IMR-90 (cell line): ENCODE measurements at regions not wholly inside any gene's neighbourhood (a gene's known extent, or its start where the extent isn't known, plus 50 kb on each side); places are given as distances from the start of the nearest gene placed in this dataset.

Experiments used
- ATAC-seq: fragments of 200-7000 bp; cut with Tn5 transposase; 2 replicates; pipeline ENCODE4 v1.9.1; 2020; ENCODE audit warnings: low read depth, mild to moderate bottlenecking, moderate library complexity
- BruUV-seq: library from RNA; stranded (reverse); fragments of 400-500 nt; replicated peaks from 2 replicates; lab custom pipeline; 2021; lab: Mats Ljungman, UMichigan
- CTCF ChIA-PET: fragments of 300-600 bp; formaldehyde crosslinking; extraction: SDS; loops from one replicate; lab custom pipeline; 2021; ENCODE audit warnings: antibody characterized with exemption; lab: Yijun Ruan, JAX
- POLR2A ChIA-PET: fragments of 300-600 bp; sonication (Branson Sonifier 250); formaldehyde crosslinking; loops from one replicate; lab custom pipeline; 2022; ENCODE audit warnings: antibody characterized with exemption; ENCODE audit not compliant: unreplicated experiment; lab: Charles Lee
- DNase-seq: peaks from one replicate; pipeline ENCODE4 v3.0.0; 2013
- H2AFZ ChIP-seq: replicated peaks from 2 replicates; pipeline ENCODE3; 2013; ENCODE audit warnings: low read length, mild to moderate bottlenecking; ENCODE audit not compliant: poor library complexity
- H2AK5ac ChIP-seq: 2 replicates; pipeline ENCODE4 v1.6.1; 2013; ENCODE audit warnings: low read depth, low read length, inconsistent platforms
- H2AK9ac ChIP-seq: replicated peaks from 2 replicates; pipeline ENCODE3; 2013; ENCODE audit warnings: mild to moderate bottlenecking, low read depth, low read length, moderate library complexity; ENCODE audit not compliant: poor library complexity
- H2BK120ac ChIP-seq: 2 replicates; pipeline ENCODE4 v1.6.1; 2013; ENCODE audit warnings: low read depth, low read length, inconsistent platforms
- H2BK15ac ChIP-seq: 3 replicates; pipeline ENCODE4 v1.6.1; 2013; ENCODE audit warnings: low read depth, low read length, inconsistent platforms
- H2BK20ac ChIP-seq: 2 replicates; pipeline ENCODE4 v1.6.1; 2013; ENCODE audit warnings: low read depth, mild to moderate bottlenecking, inconsistent platforms, low read length, moderate library complexity
- H2BK5ac ChIP-seq: 2 replicates; pipeline ENCODE4 v1.6.1; 2013; ENCODE audit warnings: mild to moderate bottlenecking, low read depth, low read length, inconsistent platforms; ENCODE audit not compliant: poor library complexity, severe bottlenecking
- H3K14ac ChIP-seq: replicated peaks from 2 replicates; pipeline ENCODE4 v1.6.1; 2013; ENCODE audit warnings: low read depth, low read length, inconsistent platforms
- H3K18ac ChIP-seq: 2 replicates; pipeline ENCODE4 v1.6.1; 2013; ENCODE audit warnings: low read depth, low read length, control low read depth
- H3K23ac ChIP-seq: 2 replicates; pipeline ENCODE4 v1.6.1; 2013; ENCODE audit warnings: low read depth, low read length, inconsistent platforms
- H3K27ac ChIP-seq: 2 replicates; pipeline ENCODE4 v1.5.1; 2013; ENCODE audit warnings: mild to moderate bottlenecking, control low read depth, low read length; ENCODE audit not compliant: insufficient read depth
- H3K27me3 ChIP-seq: 2 replicates; pipeline ENCODE4 v1.6.1; 2013; ENCODE audit warnings: low read length; ENCODE audit not compliant: control insufficient read depth, insufficient read depth
- H3K36me3 ChIP-seq: 2 replicates; pipeline ENCODE4 v1.6.1; 2013; ENCODE audit warnings: low read length, mixed read lengths; ENCODE audit not compliant: control insufficient read depth, insufficient read depth
- H3K4ac ChIP-seq: 2 replicates; pipeline ENCODE4 v1.6.1; 2013; ENCODE audit warnings: low read depth, low read length, inconsistent platforms
- H3K4me1 ChIP-seq: 2 replicates; pipeline ENCODE4 v1.6.1; 2013; ENCODE audit warnings: low read length, mixed read lengths; ENCODE audit not compliant: control insufficient read depth, insufficient read depth
- H3K4me2 ChIP-seq: 2 replicates; pipeline ENCODE4 v1.6.1; 2013; ENCODE audit warnings: low read depth, mild to moderate bottlenecking, control low read depth, low read length, moderate library complexity
- H3K4me3 ChIP-seq: 2 replicates; pipeline ENCODE4 v1.5.1; 2013; ENCODE audit warnings: low read depth, mild to moderate bottlenecking, control low read depth, low read length, moderate library complexity; ENCODE audit not compliant: insufficient read depth
- H3K56ac ChIP-seq: 2 replicates; pipeline ENCODE4 v1.6.1; 2013; ENCODE audit warnings: low read length, inconsistent platforms; ENCODE audit not compliant: insufficient read depth; ENCODE audit errors: extremely low read depth
- H3K79me1 ChIP-seq, 2 experiments: 2 replicates each; pipeline ENCODE4 v1.6.1; 2013; ENCODE audit warnings: low read length in 2 of 2, inconsistent platforms in 1 of 2, low read depth in 1 of 2
- H3K9ac ChIP-seq: 2 replicates; pipeline ENCODE4 v1.6.1; 2013; ENCODE audit warnings: low read depth, low read length, control low read depth
- H3K9me1 ChIP-seq: 2 replicates; pipeline ENCODE4 v1.6.1; 2013; ENCODE audit warnings: low read length, inconsistent platforms; ENCODE audit not compliant: insufficient read depth
- H3K9me3 ChIP-seq: 2 replicates; pipeline ENCODE4 v1.6.1; 2013; ENCODE audit warnings: low read length; ENCODE audit not compliant: control insufficient read depth, insufficient read depth
- H4K20me1 ChIP-seq: 2 replicates; pipeline ENCODE4 v1.6.1; 2013; ENCODE audit warnings: low read length, inconsistent platforms; ENCODE audit not compliant: insufficient read depth
- H4K5ac ChIP-seq: 2 replicates; pipeline ENCODE4 v1.6.1; 2013; ENCODE audit warnings: mild to moderate bottlenecking, low read depth, low read length, control low read depth
- H4K8ac ChIP-seq, 2 experiments: 2 replicates each; pipeline ENCODE4 v1.6.1; 2013; ENCODE audit warnings: low read depth in 2 of 2, low read length in 2 of 2, control low read depth in 1 of 2, inconsistent platforms in 1 of 2
- H4K91ac ChIP-seq: 2 replicates; pipeline ENCODE4 v1.6.1; 2013; ENCODE audit warnings: low read depth, low read length, inconsistent platforms; ENCODE audit not compliant: insufficient read depth
- CHD1 ChIP-seq: IDR thresholded peaks from 2 replicates; pipeline ENCODE4 v1.6.1; 2012; ENCODE audit warnings: low read depth, low read length, improper control_type of control experiment
- MAFK ChIP-seq: IDR thresholded peaks from 2 replicates; pipeline ENCODE4 v1.6.1; 2012; ENCODE audit warnings: low read depth, low read length, improper control_type of control experiment
- MAZ ChIP-seq: IDR thresholded peaks from 2 replicates; pipeline ENCODE4 v1.6.1; 2012; ENCODE audit warnings: low read depth, mild to moderate bottlenecking, low read length, improper control_type of control experiment, moderate library complexity, borderline replicate concordance
- dilution Hi-C: fragments of 300-500 bp; cut with HindIII; formaldehyde crosslinking; loops from one replicate; pipeline ENCODE4 v1.14.3; 2018; ENCODE audit warnings: low sequenced_read_pairs; ENCODE audit not compliant: unreplicated experiment
- in situ Hi-C: fragments of 300-500 bp; cut with MboI; formaldehyde crosslinking; loops from 3 replicates; pipeline ENCODE4 v1.14.3; 2019; ENCODE audit warnings: low sequenced_read_pairs, inconsistent platforms, mixed read lengths
- intact Hi-C: fragments of 100-400 bp; cut with micrococcal nuclease; formaldehyde crosslinking; loops from 2 replicates; pipeline ENCODE4 v1.10.0; 2022

DNA sequence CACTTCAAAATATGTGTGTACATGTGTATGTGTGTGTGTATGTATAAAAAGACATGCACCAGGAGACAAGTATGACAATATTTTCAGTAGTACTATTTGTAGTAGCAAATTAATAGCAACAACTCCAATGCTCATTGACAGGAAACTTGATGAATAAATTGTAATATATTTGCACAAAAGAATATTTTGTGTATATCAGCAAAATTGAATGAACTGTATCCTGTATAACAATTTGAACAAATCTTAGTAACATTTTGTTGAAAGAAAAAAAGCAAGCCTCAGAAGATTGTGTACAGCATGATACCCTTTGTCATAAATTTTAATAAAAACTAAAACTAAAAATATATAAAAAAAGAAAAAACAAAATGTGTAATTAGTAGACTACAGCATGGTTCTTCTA is 1367.3 kb upstream of the TMEFF2 start:
- DNase-seq (no peak), ATAC-seq (no peak)
- no peak overlapping the region for H2AFZ ChIP-seq
- no peak overlapping the region for H3K4me3 ChIP-seq
- no peak overlapping the region for H2AK5ac ChIP-seq
- intact Hi-C loops: no loop called here
- H2AK9ac ChIP-seq: no peak overlapping the region
- H3K14ac ChIP-seq: no peak overlapping the region
- no peak overlapping the region for H2BK120ac ChIP-seq
- no peak overlapping the region for H3K56ac ChIP-seq
- H3K9me1 ChIP-seq: no peaks in the 10 kb centered on the region
- H2BK5ac ChIP-seq: no peak overlapping the region
- in situ Hi-C loops: no loop called here
- H2BK20ac ChIP-seq: no peak overlapping the region
- H4K5ac ChIP-seq: no peak overlapping the region
- H3K4ac ChIP-seq: no peak overlapping the region
- dilution Hi-C loops: no loop called here
- BruUV-seq: no TSS peak
- H3K9me3 ChIP-seq: no peaks in the 10 kb centered on the region
- no peak overlapping the region for H4K8ac ChIP-seq
- POLR2A ChIA-PET: no interaction called here
- no peak overlapping the region for H4K91ac ChIP-seq
- no peaks in the 10 kb centered on the region for H3K27me3 ChIP-seq
- no peaks in the 10 kb centered on the region for H4K20me1 ChIP-seq
- no peaks in the 10 kb centered on the region for H3K4me1 ChIP-seq
- CTCF ChIA-PET: no interaction called here
- H3K18ac ChIP-seq: no peak overlapping the region
- no peaks in the 10 kb centered on the region for H3K36me3 ChIP-seq
- H3K23ac ChIP-seq: no peak overlapping the region
- no peak overlapping the region for H3K4me2 ChIP-seq
- no peak overlapping the region for H3K9ac ChIP-seq
- no peak overlapping the region for H3K27ac ChIP-seq
- no peak overlapping the region for H2BK15ac ChIP-seq
- no peaks in the 10 kb centered on the region for H3K79me1 ChIP-seq
- TF ChIP-seq MAZ (no peak), MAFK (peak; percentile 29; the same call in 1 of the 2 replicates), CHD1 (no peak)
